LNCaP clone FGC (cell line): ENCODE measurements at regions not wholly inside any gene's neighbourhood (a gene's known extent, or its start where the extent isn't known, plus 50 kb on each side); places are given as distances from the start of the nearest gene placed in this dataset.
"Not testable (repeated sequence)": the region's sequence is repeated elsewhere in the genome, so short reads cannot be mapped to it uniquely, and the experiment has no call there.

Source experiments
- DNase-seq: peaks from one replicate; pipeline ENCODE4 v3.0.0-alpha.2; 2011; ENCODE audit warnings: low read depth
- H3K4me3 ChIP-seq: 2 replicates; pipeline ENCODE4 v1.5.1; 2011; ENCODE audit warnings: mild to moderate bottlenecking, low read depth, low read length, control low read depth
- TF ChIP-seq, protein P1 (sequence below): IDR thresholded peaks from 2 replicates; pipeline ENCODE4 v1.5.1; 2012; ENCODE audit warnings: mild to moderate bottlenecking; ENCODE audit not compliant: control insufficient read depth, insufficient read depth; ENCODE audit errors: extremely low read depth

DNA sequence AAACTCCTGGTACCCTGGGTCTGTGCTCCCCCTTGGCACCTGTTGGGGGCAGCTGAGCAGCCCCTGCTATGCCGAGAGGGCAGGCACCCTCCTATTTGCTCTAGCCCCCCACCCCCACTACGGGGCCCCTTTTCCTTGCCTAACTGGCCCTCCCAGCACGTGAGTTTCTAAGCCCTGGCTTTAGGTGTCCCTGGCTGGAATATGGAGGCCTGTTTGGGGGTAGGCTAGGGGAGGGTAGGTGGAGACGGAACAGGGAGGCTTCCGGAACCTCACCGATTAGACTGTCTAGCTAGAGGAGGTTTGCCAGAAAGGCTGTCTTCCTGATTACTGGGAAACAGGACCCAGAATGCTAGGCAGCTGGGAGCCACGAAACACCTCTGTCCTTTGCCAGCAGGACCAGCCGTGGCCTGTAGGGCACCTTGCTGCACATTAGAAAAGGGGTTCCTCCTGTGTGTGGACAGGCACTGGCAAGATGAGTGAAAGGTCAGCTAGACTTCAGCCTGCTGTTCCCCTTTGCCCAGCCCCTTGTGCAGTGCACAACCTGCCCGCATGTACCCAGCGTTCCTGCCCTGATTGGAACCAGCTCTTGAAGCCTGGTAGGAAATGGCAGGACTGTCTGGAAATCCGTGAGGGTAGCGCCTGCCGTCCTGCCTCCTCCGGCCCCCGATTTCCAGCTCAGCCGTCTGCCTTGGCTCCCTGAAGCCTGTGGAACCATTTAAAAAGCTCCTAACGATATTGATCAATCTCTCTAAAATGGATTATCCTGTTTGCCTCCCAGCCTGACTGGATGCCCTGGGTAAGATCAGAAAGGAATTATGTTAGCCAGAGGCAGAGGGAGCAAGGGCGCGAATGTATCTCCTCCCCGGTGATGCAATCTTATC is 83.4 kb upstream of the GSE1 start:
- no peak for DNase-seq
- TF ChIP-seq, protein P1, sequence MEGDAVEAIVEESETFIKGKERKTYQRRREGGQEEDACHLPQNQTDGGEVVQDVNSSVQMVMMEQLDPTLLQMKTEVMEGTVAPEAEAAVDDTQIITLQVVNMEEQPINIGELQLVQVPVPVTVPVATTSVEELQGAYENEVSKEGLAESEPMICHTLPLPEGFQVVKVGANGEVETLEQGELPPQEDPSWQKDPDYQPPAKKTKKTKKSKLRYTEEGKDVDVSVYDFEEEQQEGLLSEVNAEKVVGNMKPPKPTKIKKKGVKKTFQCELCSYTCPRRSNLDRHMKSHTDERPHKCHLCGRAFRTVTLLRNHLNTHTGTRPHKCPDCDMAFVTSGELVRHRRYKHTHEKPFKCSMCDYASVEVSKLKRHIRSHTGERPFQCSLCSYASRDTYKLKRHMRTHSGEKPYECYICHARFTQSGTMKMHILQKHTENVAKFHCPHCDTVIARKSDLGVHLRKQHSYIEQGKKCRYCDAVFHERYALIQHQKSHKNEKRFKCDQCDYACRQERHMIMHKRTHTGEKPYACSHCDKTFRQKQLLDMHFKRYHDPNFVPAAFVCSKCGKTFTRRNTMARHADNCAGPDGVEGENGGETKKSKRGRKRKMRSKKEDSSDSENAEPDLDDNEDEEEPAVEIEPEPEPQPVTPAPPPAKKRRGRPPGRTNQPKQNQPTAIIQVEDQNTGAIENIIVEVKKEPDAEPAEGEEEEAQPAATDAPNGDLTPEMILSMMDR, result no peak
- no peak overlapping the region for H3K4me3 ChIP-seq

DNA sequence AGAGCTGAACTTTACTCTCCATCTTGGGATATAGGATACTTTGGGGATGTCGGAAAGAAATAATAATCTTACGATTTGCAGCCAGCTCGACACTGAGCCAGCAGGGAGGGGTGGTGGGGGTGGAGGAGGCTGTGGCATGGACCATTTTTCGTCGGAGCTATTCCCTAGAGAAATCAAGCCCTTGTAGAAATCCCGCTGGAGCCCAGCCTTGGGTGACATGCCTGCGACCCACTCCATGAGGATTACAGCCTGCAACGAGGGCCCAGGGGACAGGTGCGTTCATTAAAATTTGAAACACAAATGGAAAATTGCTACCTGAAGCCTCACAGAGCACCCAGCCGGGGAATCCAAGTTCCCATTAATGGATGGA is 82.8 kb upstream of the GSE1 start:
- TF ChIP-seq, protein P1, result no peak
- no peak overlapping the region for H3K4me3 ChIP-seq
- no peak for DNase-seq

DNA sequence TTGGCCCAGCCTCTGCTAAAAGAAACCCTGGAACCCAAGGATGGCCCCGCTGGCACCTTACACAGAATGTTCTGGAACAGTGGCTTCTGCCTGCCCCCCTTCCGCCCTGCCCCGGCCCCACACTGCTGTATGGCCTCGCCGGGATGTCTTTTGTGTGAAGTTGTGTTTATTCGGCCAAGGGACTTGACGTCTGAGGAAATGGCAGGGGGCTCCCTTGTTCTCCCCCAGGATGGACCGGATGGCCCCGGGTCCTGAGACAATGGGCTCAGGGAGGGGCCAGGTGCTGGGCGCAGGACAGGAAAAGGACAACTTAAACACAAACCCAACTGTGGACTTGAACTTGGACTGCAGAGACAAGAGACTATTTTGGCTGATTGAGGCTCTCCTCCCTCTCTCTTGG is 81.6 kb upstream of the GSE1 start:
- TF ChIP-seq, protein P1, result no peak
- no peak overlapping the region for H3K4me3 ChIP-seq
- DNase-seq, result no peak

DNA sequence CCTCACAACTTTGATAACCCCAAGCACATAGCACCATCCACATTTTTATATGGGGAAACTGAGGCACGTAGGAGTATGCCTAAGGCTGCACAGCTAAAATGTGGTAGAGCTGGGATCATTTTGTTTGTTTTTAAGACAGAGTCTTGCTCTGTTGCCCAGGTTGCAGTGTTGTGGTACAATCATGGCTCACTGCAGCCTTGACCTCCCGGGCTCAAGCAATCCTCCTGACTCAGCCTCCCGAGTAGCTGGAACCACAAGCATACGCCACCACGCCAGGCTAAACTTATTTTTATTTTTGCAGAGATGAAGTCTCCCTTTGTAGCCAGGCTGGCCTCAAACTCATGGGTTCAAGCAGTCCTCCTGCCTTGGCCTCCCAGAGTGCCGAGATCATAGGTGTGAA is 81.0 kb upstream of the GSE1 start:
- H3K4me3 ChIP-seq, result no peak overlapping the region
- DNase-seq, result no peak
- TF ChIP-seq, protein P1, result no peak

DNA sequence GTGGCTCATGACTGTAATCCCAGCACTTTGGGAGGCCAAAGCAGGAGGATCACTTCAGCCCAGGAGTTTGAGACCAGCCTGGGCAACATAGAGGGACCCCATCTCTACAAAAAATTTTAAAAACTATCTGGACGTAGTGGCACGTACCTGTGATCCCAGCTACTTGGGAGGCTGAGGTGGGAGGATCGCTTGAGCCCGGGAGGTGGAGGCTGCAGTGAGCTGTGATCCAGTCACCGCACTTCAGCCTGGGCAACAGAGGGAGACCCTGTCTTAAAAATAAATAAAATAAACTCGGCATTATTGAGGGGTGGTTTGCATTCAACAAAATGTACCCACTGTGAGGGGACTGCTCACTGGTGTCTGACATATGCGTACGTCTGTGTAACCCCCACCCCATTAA is 79.5 kb upstream of the GSE1 start:
- not testable (repeated sequence) for DNase-seq, H3K4me3 ChIP-seq

DNA sequence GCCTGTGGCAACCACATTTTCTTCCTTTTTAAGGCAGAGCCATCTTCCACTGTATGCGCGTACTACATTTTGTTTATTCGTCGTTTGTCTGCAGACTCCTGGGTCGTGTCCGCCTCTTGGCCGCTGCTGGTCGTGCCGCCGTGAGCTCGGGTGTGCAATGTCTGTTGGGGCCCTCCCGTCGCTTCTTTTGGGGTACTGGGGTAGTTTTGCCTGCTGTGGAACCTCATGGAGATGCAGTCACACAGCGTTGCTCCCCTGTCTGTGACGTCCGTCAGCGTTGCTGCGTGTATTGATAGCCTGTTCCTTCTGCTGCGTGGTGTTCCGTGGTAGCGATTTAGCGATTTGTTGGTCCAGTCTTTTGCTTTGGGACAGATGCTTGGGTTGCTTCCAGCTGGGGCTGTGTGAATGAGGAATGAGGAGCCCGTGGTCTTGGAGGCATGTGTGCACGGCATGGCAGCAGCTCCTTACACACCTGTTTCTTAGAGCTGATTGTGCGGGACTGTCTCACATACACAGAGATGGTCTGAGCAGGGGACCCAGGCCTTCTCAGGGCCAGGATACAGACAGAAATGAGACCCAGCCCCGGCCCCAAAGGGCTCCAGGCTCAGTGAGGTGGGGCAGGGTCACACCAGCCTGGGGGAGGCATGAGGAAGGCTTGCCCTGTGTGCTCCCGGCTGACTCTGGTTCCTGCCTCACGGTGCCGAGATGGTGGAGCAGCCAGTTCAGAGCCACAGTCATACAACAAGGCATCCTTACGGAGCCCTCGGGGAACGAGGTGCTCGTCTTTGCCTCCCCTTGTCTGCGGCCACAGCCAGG is 78.4 kb upstream of the GSE1 start:
- TF ChIP-seq, protein P1, result no peak
- no peak overlapping the region for H3K4me3 ChIP-seq
- no peak for DNase-seq

DNA sequence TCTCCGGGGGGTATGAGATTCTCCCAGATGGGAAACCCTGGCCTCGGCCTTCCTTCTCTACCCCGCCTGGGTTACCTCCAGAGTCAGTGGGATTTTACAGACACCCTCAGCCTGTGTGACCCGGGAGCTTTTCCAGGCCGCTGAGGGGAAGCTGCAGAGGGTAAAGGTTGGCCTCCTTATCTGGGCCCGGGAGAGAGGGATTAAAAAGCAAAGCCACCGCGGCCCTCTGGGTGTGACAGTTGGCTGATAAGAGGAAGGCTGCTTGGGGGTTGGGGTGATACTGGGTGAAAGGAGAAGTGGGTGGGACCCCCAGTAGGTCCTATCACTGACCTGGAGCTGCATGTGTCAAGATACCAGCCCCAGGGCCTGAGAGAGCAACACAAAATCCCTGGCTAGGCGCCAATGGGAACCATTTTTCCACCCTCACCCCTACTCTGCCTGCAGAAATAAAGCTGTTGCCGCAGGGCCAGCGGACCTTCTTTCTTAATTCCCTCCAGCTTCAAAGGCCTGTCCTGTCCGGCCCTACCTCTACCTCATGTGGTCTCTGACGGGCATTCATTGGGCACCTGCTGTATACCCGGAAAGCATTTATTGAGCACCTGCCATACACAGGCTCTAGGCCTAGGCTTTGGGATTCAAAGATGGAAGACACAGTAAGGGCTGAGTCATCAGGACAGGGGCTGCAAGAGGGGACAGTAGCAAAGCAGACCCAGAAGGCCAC is 77.6 kb upstream of the GSE1 start:
- no peak for DNase-seq
- TF ChIP-seq, protein P1, result no peak
- H3K4me3 ChIP-seq, result no peak overlapping the region
